Glutamatergic neuron (in vitro differentiated cells): ENCODE measurements at regions not wholly inside any gene's neighbourhood (a gene's known extent, or its start where the extent isn't known, plus 50 kb on each side); places are given as distances from the start of the nearest gene placed in this dataset.
"Not testable (repeated sequence)": the region's sequence is repeated elsewhere in the genome, so short reads cannot be mapped to it uniquely, and the experiment has no call there.

Experiments
- DNase-seq: peaks from one replicate; pipeline ENCODE4 v3.0.0; 2022
- H3K27ac Mint-ChIP-seq: one replicate; pipeline ENCODE4 v1.8.0; 2020; ENCODE audit warnings: mild to moderate bottlenecking, mixed read lengths, inconsistent platforms; ENCODE audit not compliant: unreplicated experiment
- H3K27me3 Mint-ChIP-seq: one replicate; pipeline ENCODE4 v1.8.0; 2020; ENCODE audit warnings: mild to moderate bottlenecking, moderate library complexity, mixed read lengths, inconsistent platforms; ENCODE audit not compliant: unreplicated experiment
- H3K36me3 Mint-ChIP-seq: one replicate; pipeline ENCODE4 v1.8.0; 2020; ENCODE audit warnings: mild to moderate bottlenecking, mixed read lengths, inconsistent platforms; ENCODE audit not compliant: unreplicated experiment
- H3K4me1 Mint-ChIP-seq: one replicate; pipeline ENCODE4 v1.8.0; 2020; ENCODE audit warnings: mild to moderate bottlenecking, low read depth, mixed read lengths, inconsistent platforms; ENCODE audit not compliant: unreplicated experiment
- H3K4me3 Mint-ChIP-seq: one replicate; pipeline ENCODE4 v1.8.0; 2020; ENCODE audit warnings: mild to moderate bottlenecking, mixed read lengths, inconsistent platforms; ENCODE audit not compliant: unreplicated experiment
- H3K9me3 Mint-ChIP-seq: one replicate; pipeline ENCODE4 v1.8.0; 2020; ENCODE audit warnings: mild to moderate bottlenecking, moderate library complexity, mixed read lengths, inconsistent platforms; ENCODE audit not compliant: unreplicated experiment
- TF ChIP-seq, protein P1 (sequence below): fragments of 200-600 bp; sonication (generic); IDR thresholded peaks from one replicate; pipeline ENCODE4 v1.5.0; 2021; ENCODE audit not compliant: partially characterized antibody, unreplicated experiment

GRCh38 chr13:74555276-74555625 is 421.0 kb upstream of the KLF12 start:
- peak overlapping the region; percentile 11 for H3K27ac Mint-ChIP-seq
- peaks cover 18% of the 10 kb centered on the region for H3K4me1 Mint-ChIP-seq
- peaks cover 3% of the 10 kb centered on the region for H3K27me3 Mint-ChIP-seq
- H3K9me3 Mint-ChIP-seq = peaks cover 4% of the 10 kb centered on the region
- DNase-seq = peak; percentile 27
- no peak overlapping the region for H3K4me3 Mint-ChIP-seq
- no peaks in the 10 kb centered on the region for H3K36me3 Mint-ChIP-seq
- TF ChIP-seq, protein P1, sequence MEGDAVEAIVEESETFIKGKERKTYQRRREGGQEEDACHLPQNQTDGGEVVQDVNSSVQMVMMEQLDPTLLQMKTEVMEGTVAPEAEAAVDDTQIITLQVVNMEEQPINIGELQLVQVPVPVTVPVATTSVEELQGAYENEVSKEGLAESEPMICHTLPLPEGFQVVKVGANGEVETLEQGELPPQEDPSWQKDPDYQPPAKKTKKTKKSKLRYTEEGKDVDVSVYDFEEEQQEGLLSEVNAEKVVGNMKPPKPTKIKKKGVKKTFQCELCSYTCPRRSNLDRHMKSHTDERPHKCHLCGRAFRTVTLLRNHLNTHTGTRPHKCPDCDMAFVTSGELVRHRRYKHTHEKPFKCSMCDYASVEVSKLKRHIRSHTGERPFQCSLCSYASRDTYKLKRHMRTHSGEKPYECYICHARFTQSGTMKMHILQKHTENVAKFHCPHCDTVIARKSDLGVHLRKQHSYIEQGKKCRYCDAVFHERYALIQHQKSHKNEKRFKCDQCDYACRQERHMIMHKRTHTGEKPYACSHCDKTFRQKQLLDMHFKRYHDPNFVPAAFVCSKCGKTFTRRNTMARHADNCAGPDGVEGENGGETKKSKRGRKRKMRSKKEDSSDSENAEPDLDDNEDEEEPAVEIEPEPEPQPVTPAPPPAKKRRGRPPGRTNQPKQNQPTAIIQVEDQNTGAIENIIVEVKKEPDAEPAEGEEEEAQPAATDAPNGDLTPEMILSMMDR = no peak

GRCh38 chr13:74554569-74555275 is 420.5 kb upstream of the KLF12 start:
- H3K4me3 Mint-ChIP-seq = no peak overlapping the region
- H3K9me3 Mint-ChIP-seq = peaks cover 4% of the 10 kb centered on the region
- DNase-seq = peak; percentile 48
- TF ChIP-seq, protein P1 = no peak
- peaks cover 3% of the 10 kb centered on the region for H3K27me3 Mint-ChIP-seq
- peak overlapping the region; percentile 11 for H3K27ac Mint-ChIP-seq
- peaks cover 18% of the 10 kb centered on the region for H3K4me1 Mint-ChIP-seq
- no peaks in the 10 kb centered on the region for H3K36me3 Mint-ChIP-seq

DNA sequence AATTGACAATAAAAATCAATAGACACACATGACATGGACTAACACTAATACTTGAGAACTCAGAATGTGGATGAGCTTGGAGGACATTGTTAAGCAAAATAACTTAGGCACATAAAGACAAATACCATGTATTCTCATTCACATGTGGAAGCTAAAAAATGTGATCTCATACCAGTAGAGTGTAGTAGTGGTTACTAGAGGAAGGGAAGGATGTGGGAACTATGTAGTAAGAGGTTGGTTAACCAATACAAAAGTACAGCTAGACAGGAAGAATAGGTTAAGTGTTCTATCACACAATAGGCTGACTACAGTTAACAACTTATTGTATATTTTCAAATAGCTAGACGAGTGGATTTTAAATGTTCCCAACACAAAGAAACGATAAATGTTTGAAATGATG is 415.8 kb upstream of the KLF12 start:
- Mint-ChIP-seq H3K4me3 (no peak overlapping the region), H3K36me3 (no peaks in the 10 kb centered on the region), H3K27me3 (no peaks in the 10 kb centered on the region), H3K27ac (no peak overlapping the region), H3K9me3 (peaks cover 2% of the 10 kb centered on the region), H3K4me1 (peaks cover 4% of the 10 kb centered on the region)
- no peak for DNase-seq
- TF ChIP-seq, protein P1 = no peak

GRCh38 chr13:74536649-74537048 is 402.4 kb upstream of the KLF12 start:
- not testable (repeated sequence) for H3K4me3 Mint-ChIP-seq, H3K27me3 Mint-ChIP-seq, H3K36me3 Mint-ChIP-seq, H3K9me3 Mint-ChIP-seq, DNase-seq, H3K4me1 Mint-ChIP-seq, H3K27ac Mint-ChIP-seq

DNA sequence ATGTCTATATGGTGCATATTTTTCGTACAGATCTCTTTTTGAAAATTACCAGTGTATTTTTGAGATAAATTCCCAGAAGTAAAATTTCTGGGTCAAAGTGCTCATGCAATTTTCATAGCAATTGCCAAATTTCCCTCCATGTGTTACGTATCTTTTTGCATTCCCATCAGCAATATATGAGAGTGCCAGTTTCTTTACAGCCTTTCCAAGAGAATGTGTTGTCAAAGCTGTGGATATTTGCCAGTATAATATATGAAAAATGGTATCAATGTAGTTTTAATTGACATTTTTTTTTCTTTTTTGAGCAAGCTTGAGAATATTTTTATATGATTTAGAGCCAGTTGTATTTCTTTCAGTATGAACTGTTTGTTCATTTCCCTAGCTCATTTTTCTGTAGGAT is 399.0 kb upstream of the KLF12 start:
- no peaks in the 10 kb centered on the region for H3K27me3 Mint-ChIP-seq
- peaks cover under 1% of the 10 kb centered on the region for H3K9me3 Mint-ChIP-seq
- no peak overlapping the region for H3K4me3 Mint-ChIP-seq
- TF ChIP-seq, protein P1 = no peak
- H3K36me3 Mint-ChIP-seq = no peaks in the 10 kb centered on the region
- no peaks in the 10 kb centered on the region for H3K4me1 Mint-ChIP-seq
- DNase-seq = no peak
- H3K27ac Mint-ChIP-seq = no peak overlapping the region
